ENCODE measurements at regions not wholly inside any gene's neighbourhood (a gene's known extent, or its start where the extent isn't known, plus 50 kb on each side); places are given as distances from the start of the nearest gene placed in this dataset.
A peak's percentile ranks its signal among the peaks of the same experiment; 100 is the strongest.
"Not testable (repeated sequence)": the region's sequence is repeated elsewhere in the genome, so short reads cannot be mapped to it uniquely, and the experiment has no call there.

DNA sequence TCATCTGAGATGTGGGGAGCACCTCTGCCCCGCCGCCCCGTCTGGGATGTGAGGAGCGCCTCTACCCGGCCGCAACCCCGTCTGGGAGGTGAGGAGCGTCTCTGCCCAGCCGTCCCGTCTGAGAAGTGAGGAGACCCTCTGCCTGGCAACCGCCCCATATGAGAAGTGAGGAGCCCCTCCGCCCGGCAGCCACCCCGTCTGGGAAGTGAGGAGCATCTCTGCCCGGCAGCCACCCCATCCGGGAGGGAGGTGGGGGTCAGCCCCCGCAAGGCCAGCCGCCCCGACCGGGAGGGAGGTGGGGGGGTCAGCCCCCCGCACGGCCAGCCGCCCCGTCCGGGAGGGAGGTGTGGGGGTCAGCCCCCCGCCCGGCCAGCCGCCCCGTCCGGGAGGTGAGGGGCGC, 89.9 kb downstream of the PHLDA1 start:
- not testable (repeated sequence) for DNase-seq

- no peak for DNase-seq
Measured at GRCh38 chr12:75939016-75939642, 92.4 kb downstream of the PHLDA1 start.

- no peak for DNase-seq
Measured at GRCh38 chr12:75938189-75938588, 93.4 kb downstream of the PHLDA1 start.

GRCh38 chr12:75937486-75937885, 94.1 kb downstream of the PHLDA1 start:
- no peak for DNase-seq

DNA sequence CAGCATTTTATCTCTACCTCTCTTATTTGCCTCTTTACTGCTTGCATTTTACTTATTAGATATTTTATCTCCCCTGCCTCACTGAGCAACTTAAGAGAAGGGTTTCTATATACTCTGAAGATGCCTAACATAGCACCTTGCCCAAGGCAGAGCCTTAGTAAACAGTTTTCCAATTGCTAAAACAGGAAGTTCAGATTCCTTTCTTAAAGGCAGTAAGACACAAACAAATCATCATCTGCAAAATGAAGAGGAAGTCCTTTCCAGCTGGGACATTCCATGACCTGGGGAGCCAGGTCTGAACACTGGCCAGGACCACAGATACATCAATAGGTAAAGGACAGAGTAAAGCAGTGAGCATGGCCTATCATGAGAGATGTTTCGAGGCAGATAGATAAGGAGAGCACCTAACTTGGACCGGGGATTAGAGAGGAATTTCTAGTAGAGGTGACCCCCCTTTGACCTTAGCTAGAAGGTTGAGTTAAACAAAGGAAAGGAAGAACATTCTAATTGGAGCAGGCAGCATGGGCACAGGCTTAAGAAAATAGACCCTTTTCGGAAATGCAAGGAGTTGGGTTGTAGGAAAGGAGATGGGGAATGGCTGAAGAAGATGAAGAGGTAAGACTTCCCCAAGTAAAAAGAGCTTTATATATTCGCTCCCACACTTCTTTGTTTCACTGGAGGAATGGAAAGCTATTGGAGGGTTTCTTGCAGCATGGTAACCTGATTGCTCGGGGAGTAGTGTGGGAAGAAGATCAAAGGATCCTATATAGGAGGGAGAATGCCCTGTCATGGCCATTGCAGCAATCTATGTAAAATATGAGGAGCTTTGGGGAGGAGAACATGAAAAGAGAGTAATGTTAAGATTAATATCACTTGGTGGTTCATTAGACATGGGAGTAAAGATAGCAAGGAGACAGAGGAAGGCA, 94.8 kb downstream of the PHLDA1 start:
- DNase-seq = no peak

DNA sequence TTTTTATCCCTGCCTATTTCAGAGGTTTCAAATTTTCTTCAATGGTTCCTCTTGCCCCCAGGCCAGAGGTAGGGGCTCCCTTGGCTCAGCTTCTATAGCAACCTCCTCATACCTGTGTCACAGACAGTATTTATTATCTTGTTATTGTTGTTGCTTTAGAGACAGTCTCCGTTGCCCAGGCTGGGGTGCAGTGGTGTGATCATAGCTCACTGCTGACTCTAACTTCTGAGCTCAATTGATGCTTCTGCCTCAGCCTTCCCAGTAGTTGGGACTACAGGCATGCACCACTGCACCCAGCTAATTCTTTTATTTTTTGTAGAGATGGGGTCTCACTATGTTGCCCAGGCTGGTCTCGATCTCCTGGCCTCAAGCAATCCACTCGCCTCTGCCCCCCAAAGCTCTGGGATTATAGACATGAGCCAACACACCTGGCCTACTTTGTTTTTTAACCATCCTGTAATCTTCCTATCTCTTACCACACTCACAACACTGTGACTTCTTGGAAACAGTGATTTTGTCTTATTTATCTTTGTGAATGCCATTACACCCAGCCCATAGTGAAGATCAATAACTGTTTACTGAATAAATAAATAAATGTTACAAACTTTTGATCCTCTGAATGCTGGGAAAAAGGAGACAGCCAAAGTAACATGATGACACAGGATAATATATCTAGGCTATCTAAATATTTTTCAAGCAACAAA, 95.9 kb downstream of the PHLDA1 start:
- DNase-seq = no peak

DNA sequence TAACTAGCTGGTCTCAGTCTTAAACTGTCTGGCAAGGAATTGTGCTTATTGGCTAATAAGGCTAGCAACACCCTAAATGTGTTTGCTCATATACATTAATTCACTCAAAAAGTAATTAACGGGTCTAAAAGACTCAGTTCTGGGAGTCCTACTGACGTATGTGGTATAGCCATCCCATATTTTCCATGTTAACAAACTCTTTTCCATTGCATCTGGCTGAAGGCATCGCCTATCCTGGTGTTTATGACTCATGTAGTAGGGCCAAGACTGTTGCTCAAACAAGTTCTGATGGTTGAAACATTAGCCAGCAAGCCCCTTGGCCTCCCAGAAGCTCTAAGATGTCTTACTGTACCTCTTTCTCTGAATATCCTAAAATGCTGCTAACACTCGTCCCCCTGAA, 98.5 kb downstream of the PHLDA1 start:
- DNase-seq = no peak

- no peak for DNase-seq
Measured at GRCh38 chr12:75932241-75932640, 99.3 kb downstream of the PHLDA1 start.

DNA sequence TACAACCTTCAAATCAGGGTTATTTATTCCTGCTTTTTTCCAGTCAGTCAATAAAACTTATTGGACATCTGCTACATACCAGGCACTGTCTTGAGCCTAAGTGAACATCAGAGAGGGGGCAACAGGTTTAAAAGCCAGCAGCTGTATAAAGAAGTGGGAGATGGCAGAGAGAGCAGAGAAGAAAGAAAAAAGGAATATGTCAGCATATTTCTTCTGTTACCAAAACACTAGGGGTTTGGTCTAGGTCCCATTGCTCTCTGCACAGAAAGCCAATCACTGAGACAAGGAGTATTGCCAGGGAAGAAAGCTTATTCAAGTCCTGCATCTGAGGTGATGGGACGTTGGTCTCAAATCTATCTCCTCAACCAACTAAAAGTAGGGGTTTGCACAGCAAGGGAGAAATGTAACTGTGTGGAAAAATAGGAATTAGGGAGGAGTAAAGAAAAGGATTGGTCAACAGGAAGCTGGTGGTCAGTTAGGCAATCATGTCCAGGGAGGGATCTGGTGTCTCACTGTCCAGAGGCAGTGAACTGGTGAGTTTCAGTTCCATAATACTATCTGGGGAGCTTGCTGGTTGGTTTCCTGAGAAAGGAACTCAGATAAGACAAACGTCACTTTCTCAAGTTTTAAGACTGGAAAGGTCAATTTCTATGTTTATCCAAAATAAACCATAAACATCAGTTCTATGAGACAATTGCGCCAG, 107.5 kb downstream of the PHLDA1 start:
- DNase-seq = no peak

GRCh38 chr12:75922944-75923642, 108.5 kb downstream of the PHLDA1 start:
- peak; percentile 54 for DNase-seq

DNA sequence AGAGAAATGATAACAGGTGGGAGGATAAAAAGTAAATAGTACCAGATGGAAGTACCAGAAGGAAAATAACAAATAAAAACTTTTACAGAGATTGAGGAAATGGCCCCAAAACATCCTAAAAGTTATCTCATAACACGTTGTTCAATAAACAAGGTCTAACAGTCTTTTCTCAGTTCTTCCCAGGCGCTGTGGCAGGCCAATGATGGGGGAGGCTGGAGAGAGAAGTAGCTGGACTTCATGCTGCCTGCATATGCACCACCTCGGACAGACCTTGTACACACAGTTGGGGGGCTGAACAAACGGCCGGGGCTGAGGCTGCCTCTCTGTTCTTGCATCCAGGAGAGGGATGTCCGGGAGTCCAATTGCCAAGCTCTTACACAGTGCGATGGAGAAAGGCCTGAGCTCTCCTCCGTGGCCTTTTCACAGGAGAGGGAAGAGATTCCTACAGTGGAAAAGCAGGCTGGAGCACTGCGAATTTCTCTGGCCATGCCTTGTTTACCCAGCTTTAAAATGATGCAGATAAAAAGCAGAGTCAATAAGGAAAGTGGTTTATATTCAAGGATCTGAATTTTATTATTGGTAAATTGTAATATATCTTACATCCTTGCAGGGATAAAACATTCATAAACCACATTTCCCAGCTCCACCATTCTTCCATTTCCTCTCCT, 109.8 kb downstream of the PHLDA1 start:
- no peak for DNase-seq

- DNase-seq = no peak
Measured at GRCh38 chr12:75917715-75918114, 113.9 kb downstream of the PHLDA1 start.

GRCh38 chr12:75917083-75917482, 114.5 kb downstream of the PHLDA1 start:
- no peak for DNase-seq

DNA sequence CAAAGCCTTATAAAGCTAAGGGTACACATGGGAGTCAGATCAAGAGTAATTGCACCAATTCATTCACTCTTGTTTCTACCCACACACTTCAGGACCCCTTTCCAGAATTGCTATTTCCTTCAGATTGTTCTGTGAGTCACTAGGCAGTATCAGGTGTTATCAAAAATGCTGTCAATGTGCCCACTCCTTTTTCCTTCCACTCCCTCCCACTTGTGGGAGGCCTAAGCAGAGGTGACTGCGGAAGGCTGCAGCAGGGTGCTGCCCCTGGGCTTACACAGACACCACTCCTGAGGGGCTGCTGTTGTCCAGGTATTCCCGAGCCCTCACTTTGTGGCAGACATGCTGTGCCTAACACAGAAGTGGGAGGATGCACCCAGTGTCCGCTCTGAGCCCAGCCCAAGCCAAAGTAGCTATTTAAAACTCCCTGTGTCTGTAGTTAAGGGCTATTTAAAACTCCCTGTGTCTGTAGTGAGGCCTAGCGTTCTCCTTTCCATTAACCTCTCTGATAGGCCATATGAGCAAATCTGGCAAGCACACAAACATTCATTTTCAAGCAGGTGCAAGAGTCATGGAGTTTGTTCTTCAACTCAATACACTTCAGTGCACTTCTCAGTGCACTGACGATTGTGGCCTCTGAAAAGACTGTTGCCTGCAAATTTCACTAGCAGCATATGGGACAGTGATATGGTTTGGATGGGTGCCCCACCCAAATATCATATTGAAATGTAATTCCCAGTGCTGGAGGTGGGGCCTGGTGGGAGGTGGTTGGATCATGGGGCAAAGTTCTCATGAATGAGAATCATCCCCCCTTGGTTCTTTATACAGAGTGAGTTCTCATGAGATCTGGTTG, 117.8 kb downstream of the PHLDA1 start:
- DNase-seq = peak; percentile 60

DNA sequence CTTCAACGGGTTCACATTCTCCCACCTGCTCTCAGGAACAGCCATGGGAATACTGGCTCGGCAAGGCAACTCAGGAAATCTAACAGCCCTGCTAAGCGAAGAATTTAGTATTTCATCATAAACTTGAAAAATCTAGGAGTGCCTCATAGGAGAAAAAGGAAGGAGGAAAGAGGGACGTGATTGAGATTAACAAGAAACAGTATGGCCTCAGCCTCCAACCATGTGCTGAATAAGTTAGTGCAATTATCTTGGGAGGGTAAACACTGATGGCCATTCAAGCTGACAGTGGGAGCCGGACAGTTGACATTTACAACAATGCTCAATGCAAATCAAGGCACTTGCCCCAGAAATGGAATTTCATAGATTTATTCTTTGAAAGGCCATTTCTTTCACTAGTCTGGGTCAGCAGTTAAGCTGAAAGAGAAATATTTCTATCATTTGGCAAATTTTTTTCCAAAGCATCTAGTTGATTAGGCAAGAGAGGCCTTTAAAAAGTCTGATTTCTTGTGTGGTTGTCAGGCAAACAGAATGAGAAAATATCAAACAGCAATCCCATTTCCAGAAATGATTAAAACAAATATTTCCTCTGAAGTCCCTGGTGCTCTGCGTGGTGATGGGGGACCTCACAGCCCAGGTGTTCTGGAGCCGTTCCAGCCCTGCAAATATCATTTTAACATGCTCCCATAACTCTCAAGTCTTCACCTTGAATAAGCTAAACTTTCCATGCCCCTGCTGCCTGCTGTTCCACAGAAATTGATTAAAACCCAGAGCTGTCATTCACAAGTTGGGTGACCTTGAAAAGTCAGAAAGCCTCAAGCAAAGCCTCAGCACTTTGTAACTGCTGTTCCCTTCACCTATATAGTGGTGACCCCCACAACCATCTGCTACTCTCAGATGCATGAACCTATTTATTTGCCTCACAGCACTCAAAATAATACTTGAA, 121.6 kb downstream of the PHLDA1 start:
- no peak for DNase-seq

DNA sequence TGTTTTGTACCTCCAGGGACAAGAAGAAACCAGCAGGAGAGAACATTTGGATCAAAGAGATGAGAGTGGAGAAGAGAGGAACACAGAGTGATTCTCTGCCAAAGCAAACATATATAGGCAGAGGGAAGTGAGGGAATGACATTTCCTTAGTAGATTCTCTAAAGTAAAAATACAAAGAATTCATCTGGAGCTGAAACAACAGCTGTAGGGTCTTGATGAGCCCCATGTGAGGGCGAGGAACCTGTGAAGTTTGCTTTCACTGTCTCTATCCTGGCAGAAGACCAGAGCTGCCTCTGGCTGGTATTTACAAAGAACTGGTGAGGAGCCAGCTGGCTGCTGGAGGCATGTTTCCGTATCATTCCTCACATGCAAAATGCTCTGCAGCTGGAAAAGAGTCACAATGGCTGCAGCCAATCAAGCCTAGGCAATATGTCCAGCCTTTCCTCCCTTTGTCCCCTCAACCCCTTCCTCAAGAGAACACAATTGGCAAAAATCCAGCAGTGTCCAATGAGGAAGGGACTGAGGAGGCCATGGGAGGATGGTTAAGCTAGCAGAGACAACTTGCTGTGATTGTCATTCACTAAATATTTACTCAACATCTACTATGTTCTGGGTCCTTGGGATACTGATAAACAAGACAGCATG, 122.5 kb downstream of the PHLDA1 start:
- DNase-seq = peak; percentile 92

GRCh38 chr12:75905922-75906321, 125.7 kb downstream of the PHLDA1 start:
- peak; percentile 8 for DNase-seq

GRCh38 chr12:75900781-75901254, 130.8 kb downstream of the PHLDA1 start:
- DNase-seq = no peak

GRCh38 chr12:75900226-75900625, 131.3 kb downstream of the PHLDA1 start:
- DNase-seq = peak; percentile 16
